Esophagus squamous epithelium (tissue), 4 donors: ENCODE measurements at regions not wholly inside any gene's neighbourhood (a gene's known extent, or its start where the extent isn't known, plus 50 kb on each side); places are given as distances from the start of the nearest gene placed in this dataset.

Source experiments
- POLR2A ChIP-seq, 4 donors: fragments of 450-650 bp; IDR thresholded peaks; one replicate each; pipeline ENCODE4 v1.6.1; 2017; ENCODE audit warnings: antibody characterized with exemption in 4 of 4, mild to moderate bottlenecking in 4 of 4, moderate library complexity in 3 of 4
- TF ChIP-seq, protein P1 (sequence below), 6 experiments: fragments of 450-650 bp in 4 of 6; fragments of 200-600 bp in 2 of 6; sonication (generic) in 2 of 6; IDR thresholded peaks; one replicate each; pipeline ENCODE4 v1.5.1; 2016 to 2019; ENCODE audit warnings: antibody characterized with exemption in 6 of 6, mild to moderate bottlenecking in 4 of 6, moderate library complexity in 4 of 6

DNA sequence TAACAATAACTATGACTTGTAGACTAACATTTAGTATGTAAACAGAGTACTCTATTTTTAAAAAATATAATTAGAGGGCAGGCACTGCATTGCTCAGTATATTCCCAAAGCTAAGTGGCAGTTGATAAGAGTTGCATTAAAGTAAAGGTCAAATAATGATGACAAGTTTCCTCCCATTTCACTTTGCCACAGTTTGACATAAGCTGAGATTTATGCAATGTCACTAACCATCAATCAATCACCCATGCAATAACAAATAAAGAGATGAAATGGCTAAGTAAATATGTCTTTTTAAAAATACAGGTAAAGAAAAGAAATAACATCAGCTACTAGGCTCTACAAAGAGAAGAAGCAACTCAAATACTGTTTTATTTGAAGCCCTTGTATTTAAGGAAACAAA lies 673.4 kb downstream of the PCDH18 start:
- TF ChIP-seq, protein P1, sequence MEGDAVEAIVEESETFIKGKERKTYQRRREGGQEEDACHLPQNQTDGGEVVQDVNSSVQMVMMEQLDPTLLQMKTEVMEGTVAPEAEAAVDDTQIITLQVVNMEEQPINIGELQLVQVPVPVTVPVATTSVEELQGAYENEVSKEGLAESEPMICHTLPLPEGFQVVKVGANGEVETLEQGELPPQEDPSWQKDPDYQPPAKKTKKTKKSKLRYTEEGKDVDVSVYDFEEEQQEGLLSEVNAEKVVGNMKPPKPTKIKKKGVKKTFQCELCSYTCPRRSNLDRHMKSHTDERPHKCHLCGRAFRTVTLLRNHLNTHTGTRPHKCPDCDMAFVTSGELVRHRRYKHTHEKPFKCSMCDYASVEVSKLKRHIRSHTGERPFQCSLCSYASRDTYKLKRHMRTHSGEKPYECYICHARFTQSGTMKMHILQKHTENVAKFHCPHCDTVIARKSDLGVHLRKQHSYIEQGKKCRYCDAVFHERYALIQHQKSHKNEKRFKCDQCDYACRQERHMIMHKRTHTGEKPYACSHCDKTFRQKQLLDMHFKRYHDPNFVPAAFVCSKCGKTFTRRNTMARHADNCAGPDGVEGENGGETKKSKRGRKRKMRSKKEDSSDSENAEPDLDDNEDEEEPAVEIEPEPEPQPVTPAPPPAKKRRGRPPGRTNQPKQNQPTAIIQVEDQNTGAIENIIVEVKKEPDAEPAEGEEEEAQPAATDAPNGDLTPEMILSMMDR (IDR thresholded peaks at IDR 0.05): no peak
- no peak for TF ChIP-seq POLR2A (IDR thresholded peaks at IDR 0.05)
